Astrocyte of the cerebellum (primary cell): ENCODE measurements at regions not wholly inside any gene's neighbourhood (a gene's known extent, or its start where the extent isn't known, plus 50 kb on each side); places are given as distances from the start of the nearest gene placed in this dataset.

ENCODE experiments used
- DNase-seq: peaks from one replicate; pipeline ENCODE4 v3.0.0-alpha.2; 2011; ENCODE audit warnings: low read depth
- H3K4me3 ChIP-seq: 2 replicates; pipeline ENCODE4 v1.5.1; 2011; ENCODE audit warnings: mild to moderate bottlenecking, low read depth, low read length, moderate library complexity
- CTCF ChIP-seq: IDR thresholded peaks from 2 replicates; pipeline ENCODE4 v1.5.1; 2012; ENCODE audit warnings: low read length, low read depth, moderate library complexity, mild to moderate bottlenecking; ENCODE audit errors: missing control alignments
- in situ Hi-C: cut with HindIII; loops from 2 replicates; pipeline ENCODE4 v1.10.0; 2017; ENCODE audit warnings: low sequenced_read_pairs

- DNase-seq = no peak
- no peak overlapping the region for H3K4me3 ChIP-seq
- no peak for TF ChIP-seq CTCF
- in situ Hi-C loops = no loop called here
Measured at GRCh38 chrX:42075032-42075431, 151.7 kb upstream of the CASK start.

- TF ChIP-seq CTCF = no peak
- no peak for DNase-seq
- in situ Hi-C loops = no loop called here
- no peak overlapping the region for H3K4me3 ChIP-seq
Measured at GRCh38 chrX:42073448-42073847, 150.1 kb upstream of the CASK start.

- in situ Hi-C loops = no loop called here
- no peak overlapping the region for H3K4me3 ChIP-seq
- TF ChIP-seq CTCF = no peak
- DNase-seq = no peak
Measured at GRCh38 chrX:42070866-42071265, 147.5 kb upstream of the CASK start.

- in situ Hi-C loops = no loop called here
- no peak overlapping the region for H3K4me3 ChIP-seq
- no peak for DNase-seq
- TF ChIP-seq CTCF = no peak
Measured at GRCh38 chrX:42054256-42054655, 130.9 kb upstream of the CASK start.

GRCh38 chrX:42050345-42050744 lies 127.0 kb upstream of the CASK start:
- DNase-seq = no peak
- no peak for TF ChIP-seq CTCF
- H3K4me3 ChIP-seq = no peak overlapping the region
- in situ Hi-C loops = no loop called here

- in situ Hi-C loops = no loop called here
- no peak for TF ChIP-seq CTCF
- DNase-seq = no peak
- no peak overlapping the region for H3K4me3 ChIP-seq
Measured at GRCh38 chrX:42047886-42048285, 124.5 kb upstream of the CASK start.

- DNase-seq = no peak
- in situ Hi-C loops = no loop called here
- H3K4me3 ChIP-seq = no peak overlapping the region
- no peak for TF ChIP-seq CTCF
Measured at GRCh38 chrX:42028109-42028508, 104.8 kb upstream of the CASK start.
